ENCODE measurements at regions not wholly inside any gene's neighbourhood (a gene's known extent, or its start where the extent isn't known, plus 50 kb on each side); places are given as distances from the start of the nearest gene placed in this dataset.

DNA sequence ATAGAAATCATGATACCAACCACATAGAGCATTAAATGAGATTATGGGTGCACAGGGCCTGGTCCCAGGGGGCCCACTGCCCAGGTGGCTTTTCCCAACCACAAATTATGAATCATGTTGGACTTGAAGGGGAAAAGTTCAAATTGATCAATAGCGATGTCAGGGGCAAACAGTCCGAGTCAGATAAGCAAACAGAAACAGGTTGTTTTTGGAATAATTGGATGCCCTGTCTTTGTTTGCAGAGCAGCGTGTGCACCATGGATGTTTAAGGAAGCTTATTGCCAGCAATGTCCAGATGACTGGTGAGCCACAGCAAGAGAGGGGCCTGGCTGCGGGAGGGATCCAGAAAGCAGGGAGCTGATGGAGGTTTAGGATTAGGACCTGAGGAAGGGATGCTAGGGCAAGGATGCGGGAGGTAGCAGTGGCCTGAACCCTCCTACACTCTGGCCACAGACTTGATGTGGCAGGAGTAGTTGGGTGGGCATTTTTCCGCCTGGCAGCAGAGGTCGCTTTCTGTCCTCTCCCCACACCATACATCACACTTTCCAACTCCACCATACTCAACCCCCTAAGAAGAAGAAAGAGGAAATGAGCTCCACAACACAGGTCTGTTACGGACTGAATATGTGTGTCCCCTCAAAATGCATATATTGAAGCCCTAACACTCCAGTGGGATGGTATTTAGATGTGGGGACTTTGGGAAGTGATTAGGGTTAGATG lies 266.4 kb upstream of the RPL38 start:
- TF ChIP-seq, protein P1, sequence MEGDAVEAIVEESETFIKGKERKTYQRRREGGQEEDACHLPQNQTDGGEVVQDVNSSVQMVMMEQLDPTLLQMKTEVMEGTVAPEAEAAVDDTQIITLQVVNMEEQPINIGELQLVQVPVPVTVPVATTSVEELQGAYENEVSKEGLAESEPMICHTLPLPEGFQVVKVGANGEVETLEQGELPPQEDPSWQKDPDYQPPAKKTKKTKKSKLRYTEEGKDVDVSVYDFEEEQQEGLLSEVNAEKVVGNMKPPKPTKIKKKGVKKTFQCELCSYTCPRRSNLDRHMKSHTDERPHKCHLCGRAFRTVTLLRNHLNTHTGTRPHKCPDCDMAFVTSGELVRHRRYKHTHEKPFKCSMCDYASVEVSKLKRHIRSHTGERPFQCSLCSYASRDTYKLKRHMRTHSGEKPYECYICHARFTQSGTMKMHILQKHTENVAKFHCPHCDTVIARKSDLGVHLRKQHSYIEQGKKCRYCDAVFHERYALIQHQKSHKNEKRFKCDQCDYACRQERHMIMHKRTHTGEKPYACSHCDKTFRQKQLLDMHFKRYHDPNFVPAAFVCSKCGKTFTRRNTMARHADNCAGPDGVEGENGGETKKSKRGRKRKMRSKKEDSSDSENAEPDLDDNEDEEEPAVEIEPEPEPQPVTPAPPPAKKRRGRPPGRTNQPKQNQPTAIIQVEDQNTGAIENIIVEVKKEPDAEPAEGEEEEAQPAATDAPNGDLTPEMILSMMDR (IDR thresholded peaks at IDR 0.05), result no peak
- no peak for TF ChIP-seq EP300 (IDR thresholded peaks at IDR 0.05)

Data from tibial nerve (tissue), 4 donors.